ENCODE measurements at regions not wholly inside any gene's neighbourhood (a gene's known extent, or its start where the extent isn't known, plus 50 kb on each side); places are given as distances from the start of the nearest gene placed in this dataset.

DNA sequence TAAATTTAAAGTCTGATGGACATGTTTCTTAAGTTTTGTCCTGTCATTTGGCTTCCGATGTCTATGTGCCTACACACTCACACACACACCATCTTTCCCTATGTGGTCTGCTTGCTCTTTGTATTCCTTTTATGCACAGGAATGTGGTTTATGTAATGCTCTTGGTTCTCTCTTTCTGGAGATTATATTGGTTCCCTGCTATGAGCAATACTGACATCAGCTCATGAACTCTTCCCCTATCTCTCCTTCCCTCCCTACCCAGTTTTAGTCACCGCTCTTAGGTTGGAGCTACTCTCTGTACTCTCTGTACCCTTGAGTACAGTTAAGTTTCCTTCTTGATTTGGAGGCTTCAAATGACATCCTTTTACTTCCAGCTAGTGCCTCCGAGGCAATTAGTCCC, 77.9 kb upstream of the MVB12B start:
- TF ChIP-seq BHLHE40 (IDR thresholded peaks at IDR 0.05; ENCODE audit: low read length): no peak
- TF ChIP-seq ZNF239 (CRISPR knock-in tag; IDR thresholded peaks at IDR 0.05): no peak
- no peak for TF ChIP-seq MAFF (IDR thresholded peaks at IDR 0.05; ENCODE audit: low read length)
- no peak for TF ChIP-seq ZNF217 (CRISPR knock-in tag; IDR thresholded peaks at IDR 0.05)
- TF ChIP-seq SAFB (IDR thresholded peaks at IDR 0.05; ENCODE audit: borderline replicate concordance, low read depth, low read length): no peak
- TF ChIP-seq EZH2 (IDR thresholded peaks at IDR 0.05; ENCODE audit: borderline replicate concordance, low read depth, low read length): no peak

All from K562 (cell line).